ENCODE measurements at regions not wholly inside any gene's neighbourhood (a gene's known extent, or its start where the extent isn't known, plus 50 kb on each side); places are given as distances from the start of the nearest gene placed in this dataset.

DNA sequence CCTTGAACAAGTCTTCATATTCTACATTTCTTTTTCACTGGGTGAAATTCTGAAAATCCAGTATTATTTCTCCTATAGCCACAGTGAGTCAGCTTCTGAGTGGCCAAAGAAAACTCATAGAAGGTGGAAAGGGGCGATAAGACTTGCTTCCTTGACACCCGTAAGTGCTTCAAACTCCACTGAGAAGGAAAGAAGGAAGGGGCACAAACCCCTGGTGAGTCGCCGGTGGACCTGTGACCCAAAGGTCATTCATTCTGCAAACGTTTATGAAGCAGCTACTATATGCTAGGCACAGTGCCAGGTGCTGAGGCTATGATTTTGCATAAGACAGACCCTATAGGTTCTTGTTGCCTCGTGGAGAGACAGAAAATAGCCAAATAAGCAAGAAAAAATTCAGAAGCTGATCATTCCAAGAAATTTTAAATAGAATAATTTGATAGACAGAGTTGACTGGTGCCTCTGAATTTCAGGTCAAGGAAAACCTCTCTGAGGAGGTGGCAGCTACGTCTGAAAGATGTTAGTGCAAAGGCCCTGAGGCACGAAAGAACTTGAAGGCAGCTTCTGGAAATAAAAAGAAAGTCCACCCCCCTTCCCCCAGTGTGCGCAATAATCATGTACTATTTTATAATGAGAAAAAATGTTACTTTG, 118.2 kb downstream of the CD24 start:
- Histone ChIP-seq H3K14ac (ENCODE audit: insufficient read depth, low read length) (no peak overlapping the region), H3K4me2 (ENCODE audit: insufficient read depth, insufficient read length, low read length) (no peak overlapping the region), H3K4ac (ENCODE audit: low read depth, low read length) (no peak overlapping the region), H2AFZ (ENCODE audit: low read length) (no peak overlapping the region), H2BK20ac (ENCODE audit: low read depth, low read length, poor library complexity, severe bottlenecking) (no peak overlapping the region), H3T11ph (ENCODE audit: low read length) (no peak overlapping the region), H2BK120ac (ENCODE audit: low read depth, low read length, poor library complexity, severe bottlenecking) (no peak overlapping the region), H3K18ac (ENCODE audit: insufficient read length, low read depth, low read length) (no peak overlapping the region), H2AK5ac (ENCODE audit: insufficient read length, low read length) (no peak overlapping the region), H3K79me1 (ENCODE audit: insufficient read depth, low read depth, low read length, poor library complexity, severe bottlenecking) (no peaks in the 10 kb centered on the region), H2BK15ac (ENCODE audit: low read depth, low read length) (no peak overlapping the region), H3K27ac (ENCODE audit: insufficient read length, low read depth, low read length) (no peak overlapping the region), H3K4me1 (ENCODE audit: insufficient read depth, low read length) (no peaks in the 10 kb centered on the region), H3K9me3 (ENCODE audit: control insufficient read depth, low read depth, low read length) (peaks cover 27% of the 10 kb centered on the region), H3K23ac (ENCODE audit: insufficient read length, low read depth, low read length) (no peak overlapping the region), H3K27me3 (ENCODE audit: insufficient read depth, low read length) (no peaks in the 10 kb centered on the region), H3K79me2 (ENCODE audit: insufficient read depth, low read length) (no peaks in the 10 kb centered on the region), H2BK12ac (ENCODE audit: insufficient read length, low read depth, low read length) (no peak overlapping the region), H3K23me2 (ENCODE audit: insufficient read length, low read depth, low read length, poor library complexity, severe bottlenecking) (no peaks in the 10 kb centered on the region), H3K56ac (ENCODE audit: insufficient read length, low read depth, low read length) (no peak overlapping the region), H4K8ac (replicated peaks; ENCODE audit: insufficient read length, low read depth, low read length) (no peak overlapping the region), H4K91ac (ENCODE audit: insufficient read length, low read depth, low read length) (no peak overlapping the region), H3K9ac (ENCODE audit: extremely low read depth, insufficient read length, low read length) (no peak overlapping the region), H4K5ac (ENCODE audit: insufficient read length, low read depth, low read length) (no peak overlapping the region), H4K20me1 (ENCODE audit: control insufficient read depth, insufficient read depth, insufficient read length) (no peaks in the 10 kb centered on the region), H2BK5ac (ENCODE audit: insufficient read length, low read length) (no peak overlapping the region)
- WGBS (ENCODE audit: extremely low coverage, insufficient read length, low lambda C conversion rate) = no CpG with 5 or more reads among the region's 9 CpGs
- H3K36me3 Mint-ChIP-seq (ENCODE audit: insufficient read depth in 1 of 3, low read depth in 3 of 3) = peaks cover 31 to 42% (median 31%) of the 10 kb centered on the region in 3 experiments
- no peak overlapping the region for H3K4me3 Mint-ChIP-seq
- TF ChIP-seq, protein P1, sequence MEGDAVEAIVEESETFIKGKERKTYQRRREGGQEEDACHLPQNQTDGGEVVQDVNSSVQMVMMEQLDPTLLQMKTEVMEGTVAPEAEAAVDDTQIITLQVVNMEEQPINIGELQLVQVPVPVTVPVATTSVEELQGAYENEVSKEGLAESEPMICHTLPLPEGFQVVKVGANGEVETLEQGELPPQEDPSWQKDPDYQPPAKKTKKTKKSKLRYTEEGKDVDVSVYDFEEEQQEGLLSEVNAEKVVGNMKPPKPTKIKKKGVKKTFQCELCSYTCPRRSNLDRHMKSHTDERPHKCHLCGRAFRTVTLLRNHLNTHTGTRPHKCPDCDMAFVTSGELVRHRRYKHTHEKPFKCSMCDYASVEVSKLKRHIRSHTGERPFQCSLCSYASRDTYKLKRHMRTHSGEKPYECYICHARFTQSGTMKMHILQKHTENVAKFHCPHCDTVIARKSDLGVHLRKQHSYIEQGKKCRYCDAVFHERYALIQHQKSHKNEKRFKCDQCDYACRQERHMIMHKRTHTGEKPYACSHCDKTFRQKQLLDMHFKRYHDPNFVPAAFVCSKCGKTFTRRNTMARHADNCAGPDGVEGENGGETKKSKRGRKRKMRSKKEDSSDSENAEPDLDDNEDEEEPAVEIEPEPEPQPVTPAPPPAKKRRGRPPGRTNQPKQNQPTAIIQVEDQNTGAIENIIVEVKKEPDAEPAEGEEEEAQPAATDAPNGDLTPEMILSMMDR (conservative IDR thresholded peaks at IDR 0.05) = no peak
- H3K9me3 Mint-ChIP-seq = peaks cover 40 to 43% of the 10 kb centered on the region in 2 experiments
- no peak for DNase-seq
- no peaks in the 10 kb centered on the region for H3K27me3 Mint-ChIP-seq (ENCODE audit: low read depth)
- no peak overlapping the region for H3K27ac Mint-ChIP-seq
- peaks cover 5 to 15% of the 10 kb centered on the region in 2 experiments; a peak in 3 of 4 replicates for H3K4me1 Mint-ChIP-seq

All from H9 (cell line).